ENCODE measurements at regions not wholly inside any gene's neighbourhood (a gene's known extent, or its start where the extent isn't known, plus 50 kb on each side); places are given as distances from the start of the nearest gene placed in this dataset.
"Not testable (repeated sequence)": the region's sequence is repeated elsewhere in the genome, so short reads cannot be mapped to it uniquely, and the experiment has no call there.

- Mint-ChIP-seq H3K27me3 (peaks cover 0 to 31% of the 10 kb centered on the region in 2 donors), H3K36me3 (peaks cover 29% of the 10 kb centered on the region), H3K9me3 (peaks cover 12% of the 10 kb centered on the region)
- not testable (repeated sequence) for ATAC-seq; DNase-seq (ENCODE audit: low spot score); H3K27ac Mint-ChIP-seq; H3K4me3 Mint-ChIP-seq; H3K4me1 Mint-ChIP-seq (ENCODE audit: low read depth in 2 of 2)
Measured at GRCh38 chr5:147141580-147141979, 93.2 kb upstream of the STK32A start.

- Mint-ChIP-seq H3K4me1 (ENCODE audit: low read depth in 2 of 2) (no peaks in the 10 kb centered on the region), H3K27me3 (peaks cover 0 to 41% of the 10 kb centered on the region in 2 donors), H3K27ac (no peak overlapping the region), H3K36me3 (peaks cover 20% of the 10 kb centered on the region), H3K4me3 (no peak overlapping the region), H3K9me3 (peaks cover 12% of the 10 kb centered on the region)
- ATAC-seq (no peak), DNase-seq (ENCODE audit: low spot score) (no peak)
Measured at GRCh38 chr5:147143215-147143614, 91.6 kb upstream of the STK32A start.

- no peak overlapping the region for H3K27ac Mint-ChIP-seq
- no peaks in the 10 kb centered on the region for H3K9me3 Mint-ChIP-seq
- H3K4me3 Mint-ChIP-seq: no peak overlapping the region
Measured at GRCh38 chr5:147145328-147145727, 89.5 kb upstream of the STK32A start.

GRCh38 chr5:147148715-147149114 lies 86.1 kb upstream of the STK32A start:
- Mint-ChIP-seq H3K27me3 (peaks cover 9 to 46% of the 10 kb centered on the region in 2 donors), H3K9me3 (no peaks in the 10 kb centered on the region), H3K4me1 (ENCODE audit: low read depth in 2 of 2) (no peaks in the 10 kb centered on the region), H3K36me3 (no peaks in the 10 kb centered on the region), H3K27ac (no peak overlapping the region), H3K4me3 (no peak overlapping the region)
- ATAC-seq (no peak), DNase-seq (ENCODE audit: low spot score) (no peak)

More at GRCh38 chr5:147145328-147145727, 89.5 kb upstream of the STK32A start:
- DNase-seq (ENCODE audit: low spot score) (no peak), ATAC-seq (no peak)
- H3K36me3 Mint-ChIP-seq: peaks cover 2% of the 10 kb centered on the region
- no peaks in the 10 kb centered on the region for H3K4me1 Mint-ChIP-seq (ENCODE audit: low read depth in 2 of 2)
- peaks cover 0 to 33% of the 10 kb centered on the region in 2 donors for H3K27me3 Mint-ChIP-seq

GRCh38 chr5:147152086-147152485 lies 82.7 kb upstream of the STK32A start:
- no peak overlapping the region for H3K4me3 Mint-ChIP-seq
- ATAC-seq (no peak), DNase-seq (ENCODE audit: low spot score) (no peak)
- no peaks in the 10 kb centered on the region for H3K9me3 Mint-ChIP-seq
- no peaks in the 10 kb centered on the region for H3K4me1 Mint-ChIP-seq (ENCODE audit: low read depth in 2 of 2)
- H3K27me3 Mint-ChIP-seq: peaks cover 9 to 27% of the 10 kb centered on the region in 2 donors
- no peak overlapping the region for H3K27ac Mint-ChIP-seq
- no peaks in the 10 kb centered on the region for H3K36me3 Mint-ChIP-seq

GRCh38 chr5:147154809-147155208 lies 80.0 kb upstream of the STK32A start:
- no peaks in the 10 kb centered on the region for H3K36me3 Mint-ChIP-seq
- H3K27me3 Mint-ChIP-seq: peaks cover 13 to 25% of the 10 kb centered on the region in 2 donors
- no peaks in the 10 kb centered on the region for H3K4me1 Mint-ChIP-seq (ENCODE audit: low read depth in 2 of 2)
- no peak overlapping the region for H3K27ac Mint-ChIP-seq
- ATAC-seq: no peak
- no peak for DNase-seq (ENCODE audit: low spot score)
- no peaks in the 10 kb centered on the region for H3K9me3 Mint-ChIP-seq
- H3K4me3 Mint-ChIP-seq: no peak overlapping the region

GRCh38 chr5:147156012-147156411 lies 78.8 kb upstream of the STK32A start:
- Mint-ChIP-seq H3K4me3 (no peak overlapping the region), H3K27ac (no peak overlapping the region), H3K36me3 (no peaks in the 10 kb centered on the region), H3K9me3 (no peaks in the 10 kb centered on the region), H3K27me3 (peaks cover 10 to 24% of the 10 kb centered on the region in 2 donors), H3K4me1 (ENCODE audit: low read depth in 2 of 2) (no peaks in the 10 kb centered on the region)
- ATAC-seq: no peak
- DNase-seq (ENCODE audit: low spot score): no peak

GRCh38 chr5:147160902-147161700 lies 73.7 kb upstream of the STK32A start:
- no peaks in the 10 kb centered on the region for H3K9me3 Mint-ChIP-seq
- DNase-seq (ENCODE audit: low spot score) (no peak), ATAC-seq (no peak)
- peaks cover 4 to 27% of the 10 kb centered on the region in 2 donors for H3K27me3 Mint-ChIP-seq
- no peak overlapping the region for H3K27ac Mint-ChIP-seq
- no peak overlapping the region for H3K4me3 Mint-ChIP-seq
- H3K36me3 Mint-ChIP-seq: no peaks in the 10 kb centered on the region
- no peaks in the 10 kb centered on the region for H3K4me1 Mint-ChIP-seq (ENCODE audit: low read depth in 2 of 2)

- Mint-ChIP-seq H3K4me1 (ENCODE audit: low read depth in 2 of 2) (no peaks in the 10 kb centered on the region), H3K36me3 (no peaks in the 10 kb centered on the region)
- no peak for ATAC-seq
Measured at GRCh38 chr5:147162740-147163139, 72.1 kb upstream of the STK32A start.

GRCh38 chr5:147167529-147167928 lies 67.3 kb upstream of the STK32A start:
- DNase-seq (ENCODE audit: low spot score) (no peak), ATAC-seq (no peak)
- H3K36me3 Mint-ChIP-seq: no peaks in the 10 kb centered on the region
- H3K4me3 Mint-ChIP-seq: no peak overlapping the region
- no peaks in the 10 kb centered on the region for H3K4me1 Mint-ChIP-seq (ENCODE audit: low read depth in 2 of 2)
- peaks cover 6 to 21% of the 10 kb centered on the region in 2 donors for H3K27me3 Mint-ChIP-seq
- H3K9me3 Mint-ChIP-seq: no peaks in the 10 kb centered on the region
- H3K27ac Mint-ChIP-seq: no peak overlapping the region

More at GRCh38 chr5:147162740-147163139, 72.1 kb upstream of the STK32A start:
- no peak for DNase-seq (ENCODE audit: low spot score)
- H3K9me3 Mint-ChIP-seq: no peaks in the 10 kb centered on the region
- H3K27me3 Mint-ChIP-seq: peaks cover 10 to 36% of the 10 kb centered on the region in 2 donors
- H3K4me3 Mint-ChIP-seq: no peak overlapping the region
- H3K27ac Mint-ChIP-seq: no peak overlapping the region

GRCh38 chr5:147168578-147169327 lies 66.1 kb upstream of the STK32A start:
- no peak for ATAC-seq
- H3K36me3 Mint-ChIP-seq: no peaks in the 10 kb centered on the region
- no peak for DNase-seq (ENCODE audit: low spot score)

GRCh38 chr5:147169399-147169798 lies 65.4 kb upstream of the STK32A start:
- H3K9me3 Mint-ChIP-seq: no peaks in the 10 kb centered on the region
- no peak overlapping the region for H3K27ac Mint-ChIP-seq
- ATAC-seq (no peak), DNase-seq (ENCODE audit: low spot score) (no peak)
- no peaks in the 10 kb centered on the region for H3K4me1 Mint-ChIP-seq (ENCODE audit: low read depth in 2 of 2)
- peaks cover 8 to 28% of the 10 kb centered on the region in 2 donors for H3K27me3 Mint-ChIP-seq
- no peak overlapping the region for H3K4me3 Mint-ChIP-seq
- no peaks in the 10 kb centered on the region for H3K36me3 Mint-ChIP-seq

More at GRCh38 chr5:147168578-147169327, 66.1 kb upstream of the STK32A start:
- H3K27ac Mint-ChIP-seq: no peak overlapping the region
- no peak overlapping the region for H3K4me3 Mint-ChIP-seq
- H3K9me3 Mint-ChIP-seq: no peaks in the 10 kb centered on the region
- peaks cover 7 to 28% of the 10 kb centered on the region in 2 donors for H3K27me3 Mint-ChIP-seq
- no peaks in the 10 kb centered on the region for H3K4me1 Mint-ChIP-seq (ENCODE audit: low read depth in 2 of 2)

- Mint-ChIP-seq H3K27ac (no peak overlapping the region), H3K9me3 (no peaks in the 10 kb centered on the region), H3K4me3 (no peak overlapping the region), H3K36me3 (no peaks in the 10 kb centered on the region), H3K4me1 (ENCODE audit: low read depth in 2 of 2) (no peaks in the 10 kb centered on the region), H3K27me3 (peaks cover 11 to 30% of the 10 kb centered on the region in 2 donors)
- ATAC-seq (no peak), DNase-seq (ENCODE audit: low spot score) (no peak)
Measured at GRCh38 chr5:147169901-147170300, 64.9 kb upstream of the STK32A start.

GRCh38 chr5:147170603-147171002 lies 64.2 kb upstream of the STK32A start:
- DNase-seq (ENCODE audit: low spot score) (no peak), ATAC-seq (no peak)
- no peaks in the 10 kb centered on the region for H3K4me1 Mint-ChIP-seq (ENCODE audit: low read depth in 2 of 2)
- H3K27ac Mint-ChIP-seq: no peak overlapping the region
- H3K9me3 Mint-ChIP-seq: no peaks in the 10 kb centered on the region
- peaks cover 11 to 37% of the 10 kb centered on the region in 2 donors for H3K27me3 Mint-ChIP-seq
- H3K36me3 Mint-ChIP-seq: no peaks in the 10 kb centered on the region
- H3K4me3 Mint-ChIP-seq: no peak overlapping the region

All from natural killer cell treated with Interleukin-12 subunit alpha and Interleukin-12 subunit beta and Interleukin-15 and Interleukin-18, amount 100 ng/mL, for 72 hours (primary cell).